Esophagus squamous epithelium (tissue), 4 donors: ENCODE measurements at regions not wholly inside any gene's neighbourhood (a gene's known extent, or its start where the extent isn't known, plus 50 kb on each side); places are given as distances from the start of the nearest gene placed in this dataset.

Experiments
- POLR2A ChIP-seq, 4 donors: fragments of 450-650 bp; IDR thresholded peaks; one replicate each; pipeline ENCODE4 v1.6.1; 2017; ENCODE audit warnings: antibody characterized with exemption in 4 of 4, mild to moderate bottlenecking in 4 of 4, moderate library complexity in 3 of 4
- TF ChIP-seq, protein P1 (sequence below), 6 experiments: fragments of 450-650 bp in 4 of 6; fragments of 200-600 bp in 2 of 6; sonication (generic) in 2 of 6; IDR thresholded peaks; one replicate each; pipeline ENCODE4 v1.5.1; 2016 to 2019; ENCODE audit warnings: antibody characterized with exemption in 6 of 6, mild to moderate bottlenecking in 4 of 6, moderate library complexity in 4 of 6

DNA sequence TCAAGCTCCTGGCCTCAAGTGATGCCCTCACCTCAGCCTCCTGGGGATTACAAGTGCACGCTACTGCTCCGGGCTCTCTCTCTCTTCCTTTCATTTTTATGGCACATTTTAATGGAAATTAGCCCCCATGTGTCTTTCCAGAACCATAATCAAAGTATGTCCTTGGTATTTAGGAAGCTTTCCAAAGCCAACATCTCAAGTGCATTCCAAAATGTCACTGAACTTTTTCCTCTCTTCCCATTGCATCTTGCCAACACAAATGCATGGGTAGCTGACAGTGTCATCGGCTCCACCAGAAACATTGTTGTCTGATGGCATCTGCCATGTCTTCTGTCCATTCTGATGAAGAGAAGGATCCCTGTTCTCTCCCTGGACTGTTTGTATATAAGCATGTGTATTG lies 90.5 kb upstream of the ANXA1 start:
- TF ChIP-seq, protein P1, sequence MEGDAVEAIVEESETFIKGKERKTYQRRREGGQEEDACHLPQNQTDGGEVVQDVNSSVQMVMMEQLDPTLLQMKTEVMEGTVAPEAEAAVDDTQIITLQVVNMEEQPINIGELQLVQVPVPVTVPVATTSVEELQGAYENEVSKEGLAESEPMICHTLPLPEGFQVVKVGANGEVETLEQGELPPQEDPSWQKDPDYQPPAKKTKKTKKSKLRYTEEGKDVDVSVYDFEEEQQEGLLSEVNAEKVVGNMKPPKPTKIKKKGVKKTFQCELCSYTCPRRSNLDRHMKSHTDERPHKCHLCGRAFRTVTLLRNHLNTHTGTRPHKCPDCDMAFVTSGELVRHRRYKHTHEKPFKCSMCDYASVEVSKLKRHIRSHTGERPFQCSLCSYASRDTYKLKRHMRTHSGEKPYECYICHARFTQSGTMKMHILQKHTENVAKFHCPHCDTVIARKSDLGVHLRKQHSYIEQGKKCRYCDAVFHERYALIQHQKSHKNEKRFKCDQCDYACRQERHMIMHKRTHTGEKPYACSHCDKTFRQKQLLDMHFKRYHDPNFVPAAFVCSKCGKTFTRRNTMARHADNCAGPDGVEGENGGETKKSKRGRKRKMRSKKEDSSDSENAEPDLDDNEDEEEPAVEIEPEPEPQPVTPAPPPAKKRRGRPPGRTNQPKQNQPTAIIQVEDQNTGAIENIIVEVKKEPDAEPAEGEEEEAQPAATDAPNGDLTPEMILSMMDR (IDR thresholded peaks at IDR 0.05), result no peak
- TF ChIP-seq POLR2A (IDR thresholded peaks at IDR 0.05), result no peak
